SK-N-SH (cell line): ENCODE measurements at regions not wholly inside any gene's neighbourhood (a gene's known extent, or its start where the extent isn't known, plus 50 kb on each side); places are given as distances from the start of the nearest gene placed in this dataset.

ENCODE experiments used
- CTCF ChIA-PET: fragments of 300-600, 350-600 bp; formaldehyde crosslinking; extraction: SDS; loops from one replicate; lab custom pipeline; 2021; lab: Yijun Ruan, JAX
- POLR2A ChIA-PET: fragments of 350-600 bp; sonication (Branson Sonifier 250); formaldehyde crosslinking; extraction: SDS; loops from one replicate; lab custom pipeline; 2020; ENCODE audit warnings: antibody characterized with exemption, inconsistent platforms; lab: Yijun Ruan, JAX
- DNase-seq: peaks from one replicate; pipeline ENCODE4 v3.0.0; 2012
- H2AFZ ChIP-seq: fragments of 200-600 bp; sonication (generic); 2 replicates; pipeline ENCODE4 v1.8.1; 2016; ENCODE audit warnings: antibody characterized with exemption, mild to moderate bottlenecking, low read depth
- H3F3A ChIP-seq: fragments of 200-600 bp; sonication (generic); replicated peaks from 2 replicates; pipeline ENCODE3; 2016; ENCODE audit warnings: antibody characterized with exemption, mild to moderate bottlenecking; ENCODE audit not compliant: insufficient read depth
- H3K27ac ChIP-seq, 2 experiments: fragments of 200-500 bp in 1 of 2; fragments of 200-600 bp in 1 of 2; sonication (Bioruptor generic) in 1 of 2; sonication (generic), shearing (Covaris generic) in 1 of 2; 2 replicates each; pipeline versions ENCODE4 v1.5.1 to v1.6.1; 2014 to 2016; ENCODE audit warnings: low read depth in 2 of 2, inconsistent platforms in 1 of 2, low read length in 1 of 2, mild to moderate bottlenecking in 1 of 2, mixed read lengths in 1 of 2
- H3K27me3 ChIP-seq: fragments of 200-600 bp; sonication (generic), shearing (Covaris generic); 2 replicates; pipeline ENCODE4 v1.6.1; 2016; ENCODE audit warnings: mixed run types; ENCODE audit not compliant: insufficient read depth
- H3K36me3 ChIP-seq, 2 experiments: fragments of 200-500 bp in 1 of 2; fragments of 200-600 bp in 1 of 2; sonication (Bioruptor generic) in 1 of 2; sonication (generic) in 1 of 2; replicated peaks in 1 of 2; 2 replicates each; pipeline versions ENCODE3 to v1.5.1; 2014 to 2016; ENCODE audit warnings: low read length in 1 of 2, mild to moderate bottlenecking in 1 of 2; ENCODE audit not compliant: insufficient read depth in 2 of 2, control insufficient read depth in 1 of 2
- H3K4me1 ChIP-seq, 2 experiments: fragments of 200-500 bp in 1 of 2; fragments of 200-600 bp in 1 of 2; sonication (Bioruptor generic) in 1 of 2; sonication (generic), shearing (Covaris generic) in 1 of 2; 2 replicates each; pipeline versions ENCODE4 v1.5.1 to v1.6.1; 2014 to 2016; ENCODE audit warnings: low read depth in 1 of 2, low read length in 1 of 2, mixed run types in 1 of 2; ENCODE audit not compliant: insufficient read depth in 2 of 2, control insufficient read depth in 1 of 2
- H3K4me2 ChIP-seq: fragments of 200-600 bp; sonication (generic), shearing (Covaris generic); 2 replicates; pipeline ENCODE4 v1.6.1; 2017; ENCODE audit warnings: mixed run types
- H3K4me3 ChIP-seq, 2 experiments: fragments of 200-500 bp in 1 of 2; fragments of 200-600 bp in 1 of 2; sonication (Bioruptor generic) in 1 of 2; sonication (generic), shearing (Covaris generic) in 1 of 2; 2 replicates each; pipeline versions ENCODE4 v1.5.1 to v1.8.1; 2014 to 2016; ENCODE audit warnings: low read depth in 2 of 2, inconsistent platforms in 1 of 2, low read length in 1 of 2, mild to moderate bottlenecking in 1 of 2, mixed read lengths in 1 of 2, moderate library complexity in 1 of 2
- H3K79me2 ChIP-seq: fragments of 200-600 bp; sonication (generic); 2 replicates; pipeline ENCODE4 v1.8.1; 2017; ENCODE audit warnings: mild to moderate bottlenecking; ENCODE audit not compliant: insufficient read depth
- H3K9ac ChIP-seq: fragments of 200-600 bp; sonication (generic); 2 replicates; pipeline ENCODE4 v1.6.1; 2017; ENCODE audit warnings: mixed run types
- H3K9me2 ChIP-seq: fragments of 200-600 bp; sonication (generic); 2 replicates; pipeline ENCODE4 v1.6.1; 2017; ENCODE audit warnings: mixed run types
- H3K9me3 ChIP-seq: fragments of 200-600 bp; sonication (generic); 2 replicates; pipeline ENCODE4 v1.6.1; 2017; ENCODE audit warnings: mixed run types, mild to moderate bottlenecking, moderate library complexity
- H4K20me1 ChIP-seq: fragments of 200-600 bp; sonication (generic); 2 replicates; pipeline ENCODE4 v1.6.1; 2017; ENCODE audit warnings: mild to moderate bottlenecking, mixed run types; ENCODE audit not compliant: insufficient read depth
- NFIC ChIP-seq: IDR thresholded peaks from 2 replicates; pipeline ENCODE4 v1.4.0; 2012; ENCODE audit warnings: borderline replicate concordance
- NRF1 ChIP-seq: IDR thresholded peaks from 2 replicates; pipeline ENCODE4 v1.6.1; 2012; ENCODE audit warnings: low read depth, mild to moderate bottlenecking, low read length
- RFX5 ChIP-seq: IDR thresholded peaks from 2 replicates; pipeline ENCODE4 v1.6.1; 2012; ENCODE audit warnings: mild to moderate bottlenecking, improper control_type of control experiment, low read length
- TAF1 ChIP-seq: IDR thresholded peaks from 2 replicates; pipeline ENCODE4 v1.6.1; 2012; ENCODE audit warnings: low read depth, mild to moderate bottlenecking, low read length, moderate library complexity, borderline replicate concordance
- TCF12 ChIP-seq: IDR thresholded peaks from 2 replicates; pipeline ENCODE4 v1.4.0; 2012
- TEAD4 ChIP-seq: IDR thresholded peaks from 2 replicates; pipeline ENCODE4 v1.4.0; 2012; ENCODE audit warnings: mild to moderate bottlenecking, borderline replicate concordance; ENCODE audit not compliant: insufficient read depth
- USF2 ChIP-seq: fragments of 150-350 bp; IDR thresholded peaks from 2 replicates; pipeline ENCODE4 v1.6.1; 2017; ENCODE audit warnings: antibody characterized with exemption, low read length, low read depth, borderline replicate concordance
- ZBTB33 ChIP-seq: IDR thresholded peaks from 2 replicates; pipeline ENCODE4 v1.4.0; 2012; ENCODE audit warnings: low read depth, borderline replicate concordance
- WGBS: methylation state at CpG from one replicate; pipeline ENCODE4 v1.1.6; 2017; ENCODE audit warnings: low lambda C conversion rate; 5-methylcytosine and 5-hydroxymethylcytosine counted together
- TF ChIP-seq, protein P1 (sequence below): IDR thresholded peaks from 2 replicates; pipeline ENCODE4; 2012
- TF ChIP-seq, protein P2 (sequence below): fragments of 150-350 bp; IDR thresholded peaks from 2 replicates; pipeline ENCODE4 v1.6.1; 2016; ENCODE audit warnings: mild to moderate bottlenecking, low read depth, low read length
- TF ChIP-seq, protein P3 (sequence below): IDR thresholded peaks from 2 replicates; pipeline ENCODE4 v1.6.1; 2012; ENCODE audit warnings: mild to moderate bottlenecking, low read depth, low read length, moderate library complexity

GRCh38 chr1:209430107-209430506 is 153.4 kb upstream of the CAMK1G start:
- Histone ChIP-seq H2AFZ (no peak overlapping the region), H3K27me3 (no peaks in the 10 kb centered on the region), H3K27ac (no peak overlapping the region), H3K9me2 (no peaks in the 10 kb centered on the region), H3K4me3 (no peak overlapping the region), H3F3A (no peaks in the 10 kb centered on the region), H3K9me3 (no peaks in the 10 kb centered on the region)
- no peak for DNase-seq
- ChIA-PET CTCF (interaction anchor here (1.0 kb wide), 1 partner anchor 76 kb away, joined by 3 read pairs; no protein-coding TSS in a partner anchor), POLR2A (no interaction called here)
- TF ChIP-seq TCF12 = no peak
- TF ChIP-seq, protein P1, sequence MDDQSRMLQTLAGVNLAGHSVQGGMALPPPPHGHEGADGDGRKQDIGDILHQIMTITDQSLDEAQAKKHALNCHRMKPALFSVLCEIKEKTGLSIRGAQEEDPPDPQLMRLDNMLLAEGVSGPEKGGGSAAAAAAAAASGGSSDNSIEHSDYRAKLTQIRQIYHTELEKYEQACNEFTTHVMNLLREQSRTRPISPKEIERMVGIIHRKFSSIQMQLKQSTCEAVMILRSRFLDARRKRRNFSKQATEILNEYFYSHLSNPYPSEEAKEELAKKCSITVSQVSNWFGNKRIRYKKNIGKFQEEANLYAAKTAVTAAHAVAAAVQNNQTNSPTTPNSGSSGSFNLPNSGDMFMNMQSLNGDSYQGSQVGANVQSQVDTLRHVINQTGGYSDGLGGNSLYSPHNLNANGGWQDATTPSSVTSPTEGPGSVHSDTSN = no peak
- TF ChIP-seq TAF1 = no peak
- TF ChIP-seq, protein P2, sequence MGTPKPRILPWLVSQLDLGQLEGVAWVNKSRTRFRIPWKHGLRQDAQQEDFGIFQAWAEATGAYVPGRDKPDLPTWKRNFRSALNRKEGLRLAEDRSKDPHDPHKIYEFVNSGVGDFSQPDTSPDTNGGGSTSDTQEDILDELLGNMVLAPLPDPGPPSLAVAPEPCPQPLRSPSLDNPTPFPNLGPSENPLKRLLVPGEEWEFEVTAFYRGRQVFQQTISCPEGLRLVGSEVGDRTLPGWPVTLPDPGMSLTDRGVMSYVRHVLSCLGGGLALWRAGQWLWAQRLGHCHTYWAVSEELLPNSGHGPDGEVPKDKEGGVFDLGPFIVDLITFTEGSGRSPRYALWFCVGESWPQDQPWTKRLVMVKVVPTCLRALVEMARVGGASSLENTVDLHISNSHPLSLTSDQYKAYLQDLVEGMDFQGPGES = no peak
- TF ChIP-seq, protein P3, sequence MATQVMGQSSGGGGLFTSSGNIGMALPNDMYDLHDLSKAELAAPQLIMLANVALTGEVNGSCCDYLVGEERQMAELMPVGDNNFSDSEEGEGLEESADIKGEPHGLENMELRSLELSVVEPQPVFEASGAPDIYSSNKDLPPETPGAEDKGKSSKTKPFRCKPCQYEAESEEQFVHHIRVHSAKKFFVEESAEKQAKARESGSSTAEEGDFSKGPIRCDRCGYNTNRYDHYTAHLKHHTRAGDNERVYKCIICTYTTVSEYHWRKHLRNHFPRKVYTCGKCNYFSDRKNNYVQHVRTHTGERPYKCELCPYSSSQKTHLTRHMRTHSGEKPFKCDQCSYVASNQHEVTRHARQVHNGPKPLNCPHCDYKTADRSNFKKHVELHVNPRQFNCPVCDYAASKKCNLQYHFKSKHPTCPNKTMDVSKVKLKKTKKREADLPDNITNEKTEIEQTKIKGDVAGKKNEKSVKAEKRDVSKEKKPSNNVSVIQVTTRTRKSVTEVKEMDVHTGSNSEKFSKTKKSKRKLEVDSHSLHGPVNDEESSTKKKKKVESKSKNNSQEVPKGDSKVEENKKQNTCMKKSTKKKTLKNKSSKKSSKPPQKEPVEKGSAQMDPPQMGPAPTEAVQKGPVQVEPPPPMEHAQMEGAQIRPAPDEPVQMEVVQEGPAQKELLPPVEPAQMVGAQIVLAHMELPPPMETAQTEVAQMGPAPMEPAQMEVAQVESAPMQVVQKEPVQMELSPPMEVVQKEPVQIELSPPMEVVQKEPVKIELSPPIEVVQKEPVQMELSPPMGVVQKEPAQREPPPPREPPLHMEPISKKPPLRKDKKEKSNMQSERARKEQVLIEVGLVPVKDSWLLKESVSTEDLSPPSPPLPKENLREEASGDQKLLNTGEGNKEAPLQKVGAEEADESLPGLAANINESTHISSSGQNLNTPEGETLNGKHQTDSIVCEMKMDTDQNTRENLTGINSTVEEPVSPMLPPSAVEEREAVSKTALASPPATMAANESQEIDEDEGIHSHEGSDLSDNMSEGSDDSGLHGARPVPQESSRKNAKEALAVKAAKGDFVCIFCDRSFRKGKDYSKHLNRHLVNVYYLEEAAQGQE = no peak
- TF ChIP-seq NFIC = no peak
- TF ChIP-seq ZBTB33 = no peak
- TF ChIP-seq, all 33 proteins: peak for 0
- H3K4me2 ChIP-seq = no peak overlapping the region
- H3K4me1 ChIP-seq = peaks cover 2 to 11% of the 10 kb centered on the region in 2 experiments; a peak in 3 of 4 replicates
- no peaks in the 10 kb centered on the region for H3K36me3 ChIP-seq
- no peaks in the 10 kb centered on the region for H4K20me1 ChIP-seq
- H3K9ac ChIP-seq = no peak overlapping the region
- WGBS = 93% methylated on average over 3 of the region's 3 CpGs
- H3K79me2 ChIP-seq = no peaks in the 10 kb centered on the region

DNA sequence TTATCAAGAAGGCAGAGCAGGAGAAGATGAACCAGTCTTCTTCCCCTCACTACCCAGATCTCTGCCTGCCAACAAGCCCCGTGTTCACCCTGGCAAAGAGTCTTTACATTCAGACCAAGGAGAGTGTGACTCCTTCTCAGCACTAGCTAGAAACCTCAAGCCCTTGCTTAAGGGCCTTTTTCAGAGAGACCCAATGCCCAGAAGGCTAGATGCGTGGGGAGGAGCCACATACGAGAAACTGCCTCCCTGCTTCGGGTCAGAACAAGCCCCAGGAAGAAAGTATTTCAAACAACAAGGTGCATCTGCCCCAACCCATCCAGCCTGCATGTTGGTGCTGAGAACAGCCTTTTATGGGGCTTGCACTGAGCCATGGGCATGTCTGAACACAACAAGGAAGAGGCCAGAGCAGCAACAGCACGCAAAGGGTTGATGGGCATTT is 152.7 kb upstream of the CAMK1G start:
- CTCF ChIA-PET = interaction anchor here (1.1 kb wide), 1 partner anchor 11 kb away, joined by 3 read pairs; no protein-coding TSS in a partner anchor
- DNase-seq = no peak
- H3K9me3 ChIP-seq = no peaks in the 10 kb centered on the region
- H3K4me2 ChIP-seq = no peak overlapping the region
- no peaks in the 10 kb centered on the region for H3K9me2 ChIP-seq
- H2AFZ ChIP-seq = no peak overlapping the region
- WGBS = 86% methylated on average over 5 of the region's 5 CpGs
- peaks cover 5 to 15% of the 10 kb centered on the region in 2 experiments; a peak in 3 of 4 replicates for H3K4me1 ChIP-seq
- H3F3A ChIP-seq = no peaks in the 10 kb centered on the region
- no peak overlapping the region for H3K4me3 ChIP-seq
- no peak overlapping the region for H3K27ac ChIP-seq
- no peaks in the 10 kb centered on the region for H4K20me1 ChIP-seq
- H3K9ac ChIP-seq = no peak overlapping the region
- H3K79me2 ChIP-seq = no peaks in the 10 kb centered on the region
- H3K36me3 ChIP-seq = no peaks in the 10 kb centered on the region
- H3K27me3 ChIP-seq = no peaks in the 10 kb centered on the region
- POLR2A ChIA-PET = no interaction called here
- TF ChIP-seq TEAD4 (no peak), USF2 (no peak), NFIC (no peak), RFX5 (no peak), NRF1 (no peak)
- TF ChIP-seq, protein P2 = no peak
